ENCODE measurements at regions not wholly inside any gene's neighbourhood (a gene's known extent, or its start where the extent isn't known, plus 50 kb on each side); places are given as distances from the start of the nearest gene placed in this dataset.

GRCh38 chr1:94322696-94323095 is 85.3 kb upstream of the ARHGAP29 start:
- no peaks in the 10 kb centered on the region for H3K4me1 ChIP-seq (ENCODE audit: low read length)
- no peaks in the 10 kb centered on the region for H3K79me2 ChIP-seq (ENCODE audit: low read length)
- H4K20me1 ChIP-seq (ENCODE audit: insufficient read depth, low read length) = no peaks in the 10 kb centered on the region
- no peak overlapping the region for H3K4me3 ChIP-seq (ENCODE audit: low read length)
- H3K4me2 ChIP-seq (ENCODE audit: low read length) = no peak overlapping the region
- TF ChIP-seq, protein P1, sequence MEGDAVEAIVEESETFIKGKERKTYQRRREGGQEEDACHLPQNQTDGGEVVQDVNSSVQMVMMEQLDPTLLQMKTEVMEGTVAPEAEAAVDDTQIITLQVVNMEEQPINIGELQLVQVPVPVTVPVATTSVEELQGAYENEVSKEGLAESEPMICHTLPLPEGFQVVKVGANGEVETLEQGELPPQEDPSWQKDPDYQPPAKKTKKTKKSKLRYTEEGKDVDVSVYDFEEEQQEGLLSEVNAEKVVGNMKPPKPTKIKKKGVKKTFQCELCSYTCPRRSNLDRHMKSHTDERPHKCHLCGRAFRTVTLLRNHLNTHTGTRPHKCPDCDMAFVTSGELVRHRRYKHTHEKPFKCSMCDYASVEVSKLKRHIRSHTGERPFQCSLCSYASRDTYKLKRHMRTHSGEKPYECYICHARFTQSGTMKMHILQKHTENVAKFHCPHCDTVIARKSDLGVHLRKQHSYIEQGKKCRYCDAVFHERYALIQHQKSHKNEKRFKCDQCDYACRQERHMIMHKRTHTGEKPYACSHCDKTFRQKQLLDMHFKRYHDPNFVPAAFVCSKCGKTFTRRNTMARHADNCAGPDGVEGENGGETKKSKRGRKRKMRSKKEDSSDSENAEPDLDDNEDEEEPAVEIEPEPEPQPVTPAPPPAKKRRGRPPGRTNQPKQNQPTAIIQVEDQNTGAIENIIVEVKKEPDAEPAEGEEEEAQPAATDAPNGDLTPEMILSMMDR (IDR thresholded peaks at IDR 0.05; ENCODE audit: low read depth, low read length) = no peak
- no peak for TF ChIP-seq EZH2phosphoT487 (IDR thresholded peaks at IDR 0.05; ENCODE audit: low read depth)
- H3K36me3 ChIP-seq (replicated peaks; ENCODE audit: low read depth, low read length) = no peaks in the 10 kb centered on the region
- H3K9me3 ChIP-seq (ENCODE audit: insufficient read depth, low read length) = no peaks in the 10 kb centered on the region
- no peak overlapping the region for H3K27ac ChIP-seq (ENCODE audit: low read length)
- H2AFZ ChIP-seq (ENCODE audit: low read depth, low read length) = no peak overlapping the region
- no peak overlapping the region for H3K9ac ChIP-seq (ENCODE audit: low read length)
- H3K27me3 ChIP-seq (ENCODE audit: low read depth, low read length) = 0 out of 2 replicates have a peak, but pooled peaks cover 2% of the 10 kb centered on the region

- Histone ChIP-seq H3K9me3 (ENCODE audit: insufficient read depth, low read length) (no peaks in the 10 kb centered on the region), H3K36me3 (replicated peaks; ENCODE audit: low read depth, low read length) (no peaks in the 10 kb centered on the region), H3K4me3 (ENCODE audit: low read length) (no peak overlapping the region), H3K4me2 (ENCODE audit: low read length) (no peak overlapping the region), H3K4me1 (ENCODE audit: low read length) (no peaks in the 10 kb centered on the region), H2AFZ (ENCODE audit: low read depth, low read length) (no peak overlapping the region), H4K20me1 (ENCODE audit: insufficient read depth, low read length) (no peaks in the 10 kb centered on the region), H3K79me2 (ENCODE audit: low read length) (no peaks in the 10 kb centered on the region), H3K27ac (ENCODE audit: low read length) (no peak overlapping the region), H3K9ac (ENCODE audit: low read length) (no peak overlapping the region), H3K27me3 (ENCODE audit: low read depth, low read length) (no peaks in the 10 kb centered on the region)
- TF ChIP-seq EZH2phosphoT487 (IDR thresholded peaks at IDR 0.05; ENCODE audit: low read depth) = no peak
- TF ChIP-seq, protein P1 (IDR thresholded peaks at IDR 0.05; ENCODE audit: low read depth, low read length) = no peak
Observed at GRCh38 chr1:94321662-94322061, 84.3 kb upstream of the ARHGAP29 start.

GRCh38 chr1:94319319-94320102 is 82.1 kb upstream of the ARHGAP29 start:
- Histone ChIP-seq H3K27ac (ENCODE audit: low read length) (no peak overlapping the region), H3K79me2 (ENCODE audit: low read length) (no peaks in the 10 kb centered on the region), H3K4me1 (ENCODE audit: low read length) (no peaks in the 10 kb centered on the region), H3K4me2 (ENCODE audit: low read length) (no peak overlapping the region), H3K9me3 (ENCODE audit: insufficient read depth, low read length) (no peaks in the 10 kb centered on the region), H4K20me1 (ENCODE audit: insufficient read depth, low read length) (no peaks in the 10 kb centered on the region), H3K4me3 (ENCODE audit: low read length) (no peak overlapping the region), H3K27me3 (ENCODE audit: low read depth, low read length) (no peaks in the 10 kb centered on the region), H3K36me3 (replicated peaks; ENCODE audit: low read depth, low read length) (no peaks in the 10 kb centered on the region), H3K9ac (ENCODE audit: low read length) (no peak overlapping the region), H2AFZ (ENCODE audit: low read depth, low read length) (no peak overlapping the region)
- TF ChIP-seq, protein P1 (IDR thresholded peaks at IDR 0.05; ENCODE audit: low read depth, low read length) = no peak
- no peak for TF ChIP-seq EZH2phosphoT487 (IDR thresholded peaks at IDR 0.05; ENCODE audit: low read depth)

DNA sequence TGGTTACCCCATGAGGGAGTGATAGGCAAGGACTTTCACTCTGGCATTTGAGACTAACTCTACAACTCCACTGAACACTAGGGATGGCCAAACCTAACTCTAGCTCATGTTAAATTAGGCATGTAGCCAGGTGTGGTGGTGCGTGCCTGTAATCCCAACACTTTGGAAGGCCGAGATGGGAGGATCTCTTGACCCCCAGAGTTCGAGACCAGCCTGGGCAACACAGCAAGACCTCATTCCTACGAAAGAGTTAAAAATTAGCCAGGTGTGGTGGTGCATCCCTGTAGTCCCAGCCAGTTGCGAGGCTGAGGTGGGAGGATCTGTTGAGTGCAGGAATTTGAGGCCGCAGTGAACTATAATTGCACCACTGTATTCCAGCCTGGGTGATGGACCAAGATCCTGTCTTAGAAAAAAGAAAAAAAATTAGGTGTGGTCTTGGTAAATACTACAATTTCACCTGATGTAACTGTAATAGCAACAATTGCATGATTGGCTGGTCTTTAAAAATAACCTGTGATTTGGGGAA is 81.2 kb upstream of the ARHGAP29 start:
- Histone ChIP-seq H2AFZ (ENCODE audit: low read depth, low read length) (no peak overlapping the region), H3K36me3 (replicated peaks; ENCODE audit: low read depth, low read length) (no peaks in the 10 kb centered on the region), H3K4me3 (ENCODE audit: low read length) (no peak overlapping the region), H3K79me2 (ENCODE audit: low read length) (no peaks in the 10 kb centered on the region), H3K9ac (ENCODE audit: low read length) (no peak overlapping the region), H3K9me3 (ENCODE audit: insufficient read depth, low read length) (no peaks in the 10 kb centered on the region), H4K20me1 (ENCODE audit: insufficient read depth, low read length) (no peaks in the 10 kb centered on the region), H3K27ac (ENCODE audit: low read length) (no peak overlapping the region), H3K27me3 (ENCODE audit: low read depth, low read length) (no peaks in the 10 kb centered on the region), H3K4me2 (ENCODE audit: low read length) (no peak overlapping the region), H3K4me1 (ENCODE audit: low read length) (no peaks in the 10 kb centered on the region)
- TF ChIP-seq EZH2phosphoT487 (IDR thresholded peaks at IDR 0.05; ENCODE audit: low read depth) = no peak
- TF ChIP-seq, protein P1 (IDR thresholded peaks at IDR 0.05; ENCODE audit: low read depth, low read length) = no peak
